Activated CD8-positive, alpha-beta T cell treated with anti-CD3 and anti-CD28 coated beads, Interleukin-2, amount 10 ng/mL, durations not matched to agents 7 days and 5 days (primary cell): ENCODE measurements at regions not wholly inside any gene's neighbourhood (a gene's known extent, or its start where the extent isn't known, plus 50 kb on each side); places are given as distances from the start of the nearest gene placed in this dataset.

Source experiments
- ATAC-seq: fragments of 150-1000 bp; cut with Tn5 transposase; one replicate; pipeline ENCODE4 v1.10.0; 2021; ENCODE audit warnings: moderate library complexity
- CTCF ChIA-PET: fragments of 350-600 bp; sonication (Branson Sonifier 250); formaldehyde crosslinking; loops from one replicate; lab custom pipeline; 2021; ENCODE audit warnings: antibody characterized with exemption; lab: Charles Lee
- POLR2A ChIA-PET: fragments of 350-600 bp; sonication (Branson Sonifier 250); formaldehyde crosslinking; loops from one replicate; lab custom pipeline; 2021; ENCODE audit warnings: antibody characterized with exemption; lab: Charles Lee
- DNase-seq: peaks from one replicate; pipeline ENCODE4 v3.0.0-alpha.2; 2020
- H3K27ac Mint-ChIP-seq: one replicate; pipeline ENCODE4 v1.8.0; 2021; ENCODE audit warnings: mild to moderate bottlenecking, mixed read lengths
- H3K27me3 Mint-ChIP-seq: one replicate; pipeline ENCODE4 v1.8.0; 2021; ENCODE audit warnings: low read depth, mixed read lengths
- H3K36me3 Mint-ChIP-seq: one replicate; pipeline ENCODE4 v1.8.0; 2021; ENCODE audit warnings: low read depth, mixed read lengths
- H3K4me1 Mint-ChIP-seq: one replicate; pipeline ENCODE4 v1.8.0; 2021; ENCODE audit warnings: low read depth, mixed read lengths
- H3K4me3 Mint-ChIP-seq: one replicate; pipeline ENCODE4 v1.8.0; 2021; ENCODE audit warnings: mild to moderate bottlenecking, mixed read lengths
- H3K9me3 Mint-ChIP-seq: one replicate; pipeline ENCODE4 v1.8.0; 2022; ENCODE audit warnings: mixed read lengths; ENCODE audit not compliant: insufficient read depth

DNA sequence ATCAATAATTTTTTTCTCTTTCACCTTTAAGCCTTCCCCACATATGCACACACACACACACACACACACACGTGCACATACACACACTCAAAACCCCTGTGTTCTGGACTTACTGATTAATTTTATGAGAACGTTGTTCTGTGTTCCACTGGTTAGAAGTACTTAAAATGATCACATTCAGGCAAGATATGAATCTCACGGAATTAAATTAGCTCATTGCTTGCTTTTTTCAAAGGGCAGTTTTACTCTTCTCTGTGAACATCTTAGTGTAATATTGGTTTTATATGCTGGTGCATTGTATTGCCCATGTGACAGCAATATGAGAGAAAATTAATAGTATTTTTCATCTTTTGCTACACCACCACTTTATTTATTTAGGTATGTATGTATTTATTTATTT lies 377.3 kb upstream of the RBFOX1 start:
- Mint-ChIP-seq H3K36me3 (no peaks in the 10 kb centered on the region), H3K4me3 (no peak overlapping the region), H3K9me3 (peaks cover 3% of the 10 kb centered on the region), H3K27ac (no peak overlapping the region), H3K4me1 (no peaks in the 10 kb centered on the region), H3K27me3 (no peaks in the 10 kb centered on the region)
- ATAC-seq, result no peak
- ChIA-PET CTCF (no interaction called here), POLR2A (no interaction called here)
- no peak for DNase-seq

DNA sequence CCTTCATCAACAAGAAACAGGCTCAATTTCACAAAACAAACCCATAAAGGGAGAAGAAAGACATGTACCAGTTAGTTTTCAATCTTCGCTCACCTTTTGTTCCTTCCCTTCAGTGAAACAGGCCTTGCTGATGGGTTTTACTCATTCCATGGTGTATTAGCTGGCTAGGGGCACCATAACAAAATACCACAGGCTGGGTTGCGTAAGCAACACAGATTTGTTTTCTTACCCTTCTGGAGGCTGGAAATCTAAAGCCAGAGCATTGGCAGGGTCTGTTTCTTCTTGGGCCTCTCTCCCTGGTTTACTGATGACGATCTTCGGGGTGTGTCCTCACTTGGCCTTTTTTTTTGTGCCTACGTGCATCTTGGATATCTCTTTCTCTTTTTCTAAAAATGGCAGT lies 383.4 kb upstream of the RBFOX1 start:
- CTCF ChIA-PET, result no interaction called here

GRCh38 chr16:6947291-6947690 lies 385.4 kb upstream of the RBFOX1 start:
- Mint-ChIP-seq H3K36me3 (no peaks in the 10 kb centered on the region), H3K4me1 (no peaks in the 10 kb centered on the region), H3K27me3 (no peaks in the 10 kb centered on the region), H3K9me3 (peaks cover 4% of the 10 kb centered on the region), H3K27ac (no peak overlapping the region), H3K4me3 (no peak overlapping the region)
- CTCF ChIA-PET, result no interaction called here
- DNase-seq (no peak), ATAC-seq (no peak)
- POLR2A ChIA-PET, result no interaction called here

More for the DNA sequence above, 383.4 kb upstream of the RBFOX1 start:
- DNase-seq (no peak), ATAC-seq (no peak)
- no peaks in the 10 kb centered on the region for H3K27me3 Mint-ChIP-seq
- no peak overlapping the region for H3K4me3 Mint-ChIP-seq
- no peak overlapping the region for H3K27ac Mint-ChIP-seq
- no peaks in the 10 kb centered on the region for H3K4me1 Mint-ChIP-seq
- POLR2A ChIA-PET, result no interaction called here
- H3K36me3 Mint-ChIP-seq, result no peaks in the 10 kb centered on the region
- H3K9me3 Mint-ChIP-seq, result peaks cover 8% of the 10 kb centered on the region

GRCh38 chr16:6946802-6947201 lies 385.8 kb upstream of the RBFOX1 start:
- H3K9me3 Mint-ChIP-seq, result peaks cover 4% of the 10 kb centered on the region
- no peaks in the 10 kb centered on the region for H3K4me1 Mint-ChIP-seq
- ChIA-PET POLR2A (no interaction called here), CTCF (no interaction called here)
- H3K36me3 Mint-ChIP-seq, result no peaks in the 10 kb centered on the region
- H3K4me3 Mint-ChIP-seq, result no peak overlapping the region
- DNase-seq, result no peak
- no peak for ATAC-seq
- H3K27ac Mint-ChIP-seq, result no peak overlapping the region
- H3K27me3 Mint-ChIP-seq, result no peaks in the 10 kb centered on the region

GRCh38 chr16:6946106-6946505 lies 386.5 kb upstream of the RBFOX1 start:
- Mint-ChIP-seq H3K36me3 (no peaks in the 10 kb centered on the region), H3K4me3 (no peak overlapping the region), H3K4me1 (no peaks in the 10 kb centered on the region), H3K27me3 (no peaks in the 10 kb centered on the region), H3K27ac (no peak overlapping the region), H3K9me3 (peaks cover 4% of the 10 kb centered on the region)
- ChIA-PET CTCF (no interaction called here), POLR2A (no interaction called here)
- DNase-seq (no peak), ATAC-seq (no peak)

GRCh38 chr16:6940968-6941367 lies 391.7 kb upstream of the RBFOX1 start:
- ATAC-seq (no peak), DNase-seq (no peak)
- Mint-ChIP-seq H3K4me1 (no peaks in the 10 kb centered on the region), H3K27ac (no peak overlapping the region), H3K4me3 (no peak overlapping the region), H3K9me3 (peaks cover 9% of the 10 kb centered on the region), H3K27me3 (no peaks in the 10 kb centered on the region), H3K36me3 (no peaks in the 10 kb centered on the region)
- ChIA-PET CTCF (no interaction called here), POLR2A (no interaction called here)

DNA sequence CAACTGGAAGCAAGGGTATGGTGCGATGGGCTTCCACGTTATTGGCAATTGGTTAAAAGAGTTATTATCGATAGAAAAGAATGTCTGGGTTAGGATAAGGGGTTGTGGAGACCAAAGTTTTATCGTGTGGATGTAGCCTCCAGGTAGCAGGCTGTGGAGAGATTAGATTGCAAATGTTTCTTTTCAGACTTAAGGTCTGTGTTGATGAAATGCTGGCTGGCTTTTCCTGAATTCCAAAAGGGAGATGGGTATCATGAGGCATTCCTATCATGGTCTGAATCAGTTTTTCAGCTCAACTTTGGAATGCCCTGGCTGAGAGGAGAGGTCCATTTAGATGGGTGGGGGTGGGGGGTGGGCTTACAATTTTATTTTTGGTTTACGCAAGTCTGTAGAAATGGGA lies 395.0 kb upstream of the RBFOX1 start:
- H3K4me1 Mint-ChIP-seq, result no peaks in the 10 kb centered on the region
- ATAC-seq (no peak), DNase-seq (no peak)
- CTCF ChIA-PET, result no interaction called here
- peaks cover 4% of the 10 kb centered on the region for H3K9me3 Mint-ChIP-seq
- no peaks in the 10 kb centered on the region for H3K27me3 Mint-ChIP-seq
- H3K27ac Mint-ChIP-seq, result no peak overlapping the region
- no peaks in the 10 kb centered on the region for H3K36me3 Mint-ChIP-seq
- H3K4me3 Mint-ChIP-seq, result no peak overlapping the region
- POLR2A ChIA-PET, result no interaction called here

GRCh38 chr16:6932871-6933385 lies 399.7 kb upstream of the RBFOX1 start:
- ATAC-seq, result no peak
- Mint-ChIP-seq H3K27me3 (no peaks in the 10 kb centered on the region), H3K4me3 (no peak overlapping the region), H3K27ac (no peak overlapping the region), H3K4me1 (no peaks in the 10 kb centered on the region), H3K36me3 (no peaks in the 10 kb centered on the region), H3K9me3 (peaks cover 10% of the 10 kb centered on the region)
- ChIA-PET CTCF (no interaction called here), POLR2A (no interaction called here)
- DNase-seq, result no peak

GRCh38 chr16:6929868-6930267 lies 402.8 kb upstream of the RBFOX1 start:
- Mint-ChIP-seq H3K4me3 (no peak overlapping the region), H3K27me3 (no peaks in the 10 kb centered on the region), H3K36me3 (no peaks in the 10 kb centered on the region), H3K4me1 (no peaks in the 10 kb centered on the region), H3K27ac (no peak overlapping the region), H3K9me3 (peaks cover 8% of the 10 kb centered on the region)
- POLR2A ChIA-PET, result no interaction called here
- ATAC-seq (no peak), DNase-seq (no peak)
- CTCF ChIA-PET, result no interaction called here

DNA sequence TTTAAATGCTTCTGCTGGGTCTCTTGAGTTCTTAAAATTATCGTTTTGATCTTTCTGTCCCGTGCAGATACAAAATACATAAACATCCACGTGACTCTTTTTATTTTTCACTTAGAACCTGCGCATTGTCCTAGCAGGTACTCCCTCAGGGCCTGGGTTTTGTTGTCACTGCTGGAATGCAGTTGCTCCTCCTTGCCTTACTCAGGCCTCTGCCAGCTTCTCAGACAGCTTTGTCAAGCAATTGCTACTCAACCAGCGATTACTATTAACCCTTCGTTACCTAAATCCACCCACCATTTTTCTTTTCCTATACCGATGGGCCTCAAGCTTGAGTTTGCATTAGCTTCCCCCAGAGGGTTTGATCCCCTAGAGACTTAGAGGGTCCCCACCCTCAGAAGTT lies 405.9 kb upstream of the RBFOX1 start:
- Mint-ChIP-seq H3K4me1 (no peaks in the 10 kb centered on the region), H3K9me3 (peaks cover 8% of the 10 kb centered on the region), H3K27ac (no peak overlapping the region), H3K36me3 (no peaks in the 10 kb centered on the region), H3K27me3 (no peaks in the 10 kb centered on the region), H3K4me3 (no peak overlapping the region)
- no peak for DNase-seq
- POLR2A ChIA-PET, result no interaction called here
- CTCF ChIA-PET, result no interaction called here
- ATAC-seq, result no peak

GRCh38 chr16:6926341-6926740 lies 406.3 kb upstream of the RBFOX1 start:
- Mint-ChIP-seq H3K4me3 (no peak overlapping the region), H3K4me1 (no peaks in the 10 kb centered on the region), H3K27me3 (no peaks in the 10 kb centered on the region), H3K36me3 (no peaks in the 10 kb centered on the region), H3K9me3 (peaks cover 8% of the 10 kb centered on the region), H3K27ac (no peak overlapping the region)
- ChIA-PET POLR2A (no interaction called here), CTCF (no interaction called here)
- DNase-seq, result no peak
- ATAC-seq, result no peak

- Mint-ChIP-seq H3K4me3 (no peak overlapping the region), H3K27ac (no peak overlapping the region), H3K9me3 (peaks cover 10% of the 10 kb centered on the region), H3K36me3 (no peaks in the 10 kb centered on the region), H3K27me3 (no peaks in the 10 kb centered on the region), H3K4me1 (no peaks in the 10 kb centered on the region)
- no peak for DNase-seq
- ChIA-PET CTCF (no interaction called here), POLR2A (interaction anchor here (0.6 kb wide), 1 partner anchor 1773 kb away, joined by 3 read pairs; no protein-coding TSS in a partner anchor)
- no peak for ATAC-seq
Observed at GRCh38 chr16:6918646-6919045, 414.0 kb upstream of the RBFOX1 start.

DNA sequence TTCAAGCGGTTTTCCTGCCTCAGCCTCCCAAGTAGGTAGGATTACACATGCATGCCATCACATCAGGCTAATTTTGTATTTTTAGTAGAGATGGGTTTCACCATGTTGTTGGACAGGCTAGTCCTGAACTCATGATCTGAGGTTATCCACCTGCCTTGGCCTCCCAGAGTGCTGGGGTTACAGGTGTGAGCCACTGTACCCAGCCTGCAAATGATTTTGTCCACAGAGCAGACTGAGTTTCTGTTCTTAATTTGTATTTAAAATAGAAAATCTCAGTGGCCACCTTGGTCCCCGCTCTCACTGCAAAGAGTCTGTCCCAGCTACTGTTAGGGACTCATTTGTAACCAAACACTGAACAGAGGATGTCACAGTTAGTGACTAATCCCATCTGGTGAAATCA lies 415.7 kb upstream of the RBFOX1 start:
- DNase-seq, result no peak
- no peak for ATAC-seq
- ChIA-PET POLR2A (no interaction called here), CTCF (no interaction called here)
- no peaks in the 10 kb centered on the region for H3K27me3 Mint-ChIP-seq
- H3K27ac Mint-ChIP-seq, result no peak overlapping the region
- H3K4me1 Mint-ChIP-seq, result no peaks in the 10 kb centered on the region
- no peak overlapping the region for H3K4me3 Mint-ChIP-seq
- H3K9me3 Mint-ChIP-seq, result peaks cover 14% of the 10 kb centered on the region
- H3K36me3 Mint-ChIP-seq, result no peaks in the 10 kb centered on the region
